HEK293 (cell line): ENCODE measurements at regions not wholly inside any gene's neighbourhood (a gene's known extent, or its start where the extent isn't known, plus 50 kb on each side); places are given as distances from the start of the nearest gene placed in this dataset.

Experiments
- CTCF ChIA-PET: fragments of 350-600 bp; formaldehyde crosslinking; extraction: SDS; loops from one replicate; lab custom pipeline; 2021; ENCODE audit warnings: antibody characterized with exemption; lab: Yijun Ruan, JAX
- POLR2A ChIA-PET: fragments of 300-600 bp; formaldehyde crosslinking; extraction: SDS; loops from one replicate; lab custom pipeline; 2020; ENCODE audit warnings: antibody characterized with exemption, inconsistent platforms; lab: Yijun Ruan, JAX
- H3K27ac ChIP-seq: fragments of 200-500 bp; sonication (Bioruptor generic); 2 replicates; pipeline ENCODE4 v1.5.1; 2014; ENCODE audit warnings: low read depth, low read length, control low read depth, inconsistent platforms; ENCODE audit errors: extremely low read depth
- H3K36me3 ChIP-seq, 2 experiments: fragments of 200-500 bp in 1 of 2; sonication (Bioruptor generic) in 1 of 2; 1 replicate in 1 of 2; 2 replicates in 1 of 2; pipeline ENCODE4 v1.5.1; 2014 to 2017; ENCODE audit warnings: inconsistent platforms in 2 of 2, low read length in 2 of 2; ENCODE audit not compliant: control insufficient read depth in 2 of 2, insufficient read depth in 1 of 2
- H3K4me1 ChIP-seq: fragments of 200-500 bp; sonication (Bioruptor generic); 2 replicates; pipeline ENCODE4 v1.5.1; 2014; ENCODE audit warnings: mild to moderate bottlenecking, low read length, inconsistent platforms; ENCODE audit not compliant: control insufficient read depth, insufficient read depth
- H3K4me3 ChIP-seq: 2 replicates; pipeline ENCODE4 v1.5.1; 2011; ENCODE audit warnings: low read depth, mild to moderate bottlenecking, control low read depth, low read length, moderate library complexity
- H3K9me3 ChIP-seq: fragments of 200-500 bp; sonication (Bioruptor generic); 2 replicates; pipeline ENCODE4 v1.5.1; 2014; ENCODE audit warnings: low read depth, low read length, inconsistent platforms; ENCODE audit not compliant: control insufficient read depth, insufficient read depth
- HOXA7 ChIP-seq: sonication (generic); formaldehyde crosslinking; IDR thresholded peaks from 2 replicates; pipeline ENCODE4 v1.8.1; 2022; ENCODE audit warnings: missing genetic modification reagents, borderline replicate concordance
- IKZF3 ChIP-seq: fragments of 450-650 bp; IDR thresholded peaks from 2 replicates; pipeline ENCODE4 v1.5.0; 2018; ENCODE audit warnings: missing biosample characterization, mild to moderate bottlenecking, missing genetic modification characterization, moderate library complexity
- OSR2 ChIP-seq: fragments of 450-650 bp; formaldehyde crosslinking; IDR thresholded peaks from 2 replicates; pipeline ENCODE4 v1.5.1; 2016; ENCODE audit warnings: missing biosample characterization, missing genetic modification characterization
- PATZ1 ChIP-seq: fragments of 450-650 bp; formaldehyde crosslinking; IDR thresholded peaks from 2 replicates; pipeline ENCODE4 v1.5.1; 2016; ENCODE audit warnings: missing biosample characterization, missing genetic modification characterization
- PRDM1 ChIP-seq: fragments of 450-650 bp; formaldehyde crosslinking; IDR thresholded peaks from 2 replicates; pipeline ENCODE4; 2016; ENCODE audit warnings: missing biosample characterization, missing genetic modification characterization
- PRDM6 ChIP-seq: fragments of 450-650 bp; formaldehyde crosslinking; IDR thresholded peaks from 2 replicates; pipeline ENCODE4 v1.5.1; 2017; ENCODE audit warnings: missing biosample characterization, missing genetic modification characterization
- ZBTB20 ChIP-seq: fragments of 450-650 bp; formaldehyde crosslinking; IDR thresholded peaks from 2 replicates; pipeline ENCODE4 v1.5.1; 2016; ENCODE audit warnings: missing biosample characterization, missing genetic modification characterization
- ZBTB48 ChIP-seq: fragments of 450-650 bp; formaldehyde crosslinking; IDR thresholded peaks from 2 replicates; pipeline ENCODE4 v1.5.1; 2016; ENCODE audit warnings: missing biosample characterization, missing genetic modification characterization
- ZBTB8A ChIP-seq: fragments of 450-650 bp; formaldehyde crosslinking; IDR thresholded peaks from 2 replicates; pipeline ENCODE4 v1.5.1; 2016; ENCODE audit warnings: missing biosample characterization, missing genetic modification characterization
- ZNF112 ChIP-seq: fragments of 450-650 bp; formaldehyde crosslinking; IDR thresholded peaks from 2 replicates; pipeline ENCODE4 v1.5.0; 2017; ENCODE audit warnings: missing biosample characterization, missing genetic modification characterization
- ZNF140 ChIP-seq: fragments of 450-650 bp; formaldehyde crosslinking; IDR thresholded peaks from 2 replicates; pipeline ENCODE4 v1.5.1; 2016; ENCODE audit warnings: missing biosample characterization, missing genetic modification characterization
- ZNF174 ChIP-seq: fragments of 450-650 bp; formaldehyde crosslinking; IDR thresholded peaks from 2 replicates; pipeline ENCODE4 v1.5.0; 2017; ENCODE audit warnings: missing biosample characterization, mild to moderate bottlenecking, missing genetic modification characterization
- ZNF19 ChIP-seq: fragments of 450-650 bp; formaldehyde crosslinking; IDR thresholded peaks from 2 replicates; pipeline ENCODE4; 2016; ENCODE audit warnings: missing biosample characterization, missing genetic modification characterization, low read depth
- ZNF2 ChIP-seq: fragments of 450-650 bp; formaldehyde crosslinking; IDR thresholded peaks from 2 replicates; pipeline ENCODE4 v1.5.1; 2016; ENCODE audit warnings: missing biosample characterization, missing genetic modification characterization
- ZNF341 ChIP-seq: fragments of 450-650 bp; formaldehyde crosslinking; IDR thresholded peaks from 2 replicates; pipeline ENCODE4; 2016; ENCODE audit warnings: low read depth, missing biosample characterization, missing genetic modification characterization
- ZNF449 ChIP-seq: fragments of 450-650 bp; formaldehyde crosslinking; IDR thresholded peaks from 2 replicates; pipeline ENCODE4 v1.5.1; 2017; ENCODE audit warnings: missing biosample characterization, mild to moderate bottlenecking, missing genetic modification characterization, moderate library complexity
- ZNF530 ChIP-seq: fragments of 450-650 bp; formaldehyde crosslinking; IDR thresholded peaks from 2 replicates; pipeline ENCODE4 v1.5.1; 2016; ENCODE audit warnings: low read depth, missing biosample characterization, missing genetic modification characterization
- ZNF585B ChIP-seq: fragments of 450-650 bp; formaldehyde crosslinking; IDR thresholded peaks from 2 replicates; pipeline ENCODE4 v1.5.1; 2016; ENCODE audit warnings: missing biosample characterization, missing genetic modification characterization
- ZNF654 ChIP-seq: fragments of 450-650 bp; formaldehyde crosslinking; IDR thresholded peaks from 2 replicates; pipeline ENCODE4 v1.5.1; 2016; ENCODE audit warnings: low read depth, missing biosample characterization, missing genetic modification characterization
- ZNF660 ChIP-seq: fragments of 450-650 bp; IDR thresholded peaks from 2 replicates; pipeline ENCODE4 v1.5.1; 2018; ENCODE audit warnings: missing biosample characterization, mild to moderate bottlenecking, missing genetic modification characterization
- ZNF843 ChIP-seq: fragments of 450-650 bp; formaldehyde crosslinking; IDR thresholded peaks from 2 replicates; pipeline ENCODE4 v1.5.1; 2016; ENCODE audit warnings: missing biosample characterization, missing genetic modification characterization
- TF ChIP-seq, protein P1 (sequence below): fragments of 450-650 bp; formaldehyde crosslinking; IDR thresholded peaks from 2 replicates; pipeline ENCODE4; 2016; ENCODE audit warnings: missing biosample characterization, missing genetic modification characterization
- TF ChIP-seq, protein P2 (sequence below): fragments of 450-650 bp; formaldehyde crosslinking; IDR thresholded peaks from 2 replicates; pipeline ENCODE4 v1.5.1; 2016; ENCODE audit warnings: missing biosample characterization, missing genetic modification characterization
- TF ChIP-seq, protein P3 (sequence below): fragments of 450-650 bp; formaldehyde crosslinking; IDR thresholded peaks from 2 replicates; pipeline ENCODE4 v1.5.1; 2016; ENCODE audit warnings: missing biosample characterization, missing genetic modification characterization

DNA sequence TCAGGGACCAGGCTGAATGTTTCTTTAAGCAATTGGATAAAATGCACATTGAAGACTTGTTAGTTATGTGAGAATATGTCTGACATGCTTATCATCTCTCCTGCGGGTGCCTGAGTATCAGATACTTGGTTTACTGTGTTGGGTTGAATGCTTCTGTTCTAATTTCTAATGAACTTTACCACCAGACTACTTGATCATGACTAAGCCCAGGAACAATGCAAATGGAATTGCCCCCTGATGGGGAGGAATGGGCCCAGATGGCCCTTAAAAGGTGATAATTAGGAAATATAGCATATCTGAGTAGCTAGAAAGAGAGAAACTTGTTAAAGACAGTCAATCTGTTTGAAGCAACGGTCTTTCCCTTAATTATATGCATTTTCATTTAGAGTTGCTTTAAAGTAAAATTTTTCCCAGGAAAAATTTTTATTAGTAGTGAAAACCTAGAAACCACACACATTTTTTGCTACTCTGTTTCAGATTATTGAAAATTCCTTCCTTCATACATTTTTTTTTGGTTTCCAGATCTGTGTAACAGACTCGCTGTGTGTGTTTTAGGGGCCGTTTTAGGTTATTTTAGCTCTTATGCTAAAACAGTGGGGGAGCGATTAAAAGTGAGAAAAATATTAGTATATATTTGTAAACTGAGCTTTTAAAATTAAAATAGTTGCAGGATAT lies 186.6 kb downstream of the TM9SF2 start:
- no peak overlapping the region for H3K27ac ChIP-seq
- TF ChIP-seq PRDM6 (tag by site-specific recombination) (peak; percentile 69), ZNF19 (tag by site-specific recombination) (no peak), ZNF585B (tag by site-specific recombination) (no peak), ZNF174 (no peak), ZNF112 (no peak), ZNF843 (tag by site-specific recombination) (no peak), HOXA7 (CRISPR knock-in tag) (no peak), ZBTB20 (no peak), ZNF341 (tag by site-specific recombination) (no peak), ZBTB48 (tag by site-specific recombination) (no peak), ZNF140 (no peak), ZNF660 (tag by site-specific recombination) (no peak), ZNF530 (no peak), PRDM1 (tag by site-specific recombination) (peak; percentile 68), OSR2 (tag by site-specific recombination) (peak; percentile 32; the same call in 1 of the 2 replicates), ZBTB8A (tag by site-specific recombination) (0 out of 2 replicates have a peak, but pooled peaks have one; percentile 21), ZNF449 (no peak), IKZF3 (0 out of 2 replicates have a peak, but pooled peaks have one; percentile 25), PATZ1 (no peak), ZNF654 (tag by site-specific recombination) (no peak), ZNF2 (tag by site-specific recombination) (no peak)
- TF ChIP-seq, protein P1, sequence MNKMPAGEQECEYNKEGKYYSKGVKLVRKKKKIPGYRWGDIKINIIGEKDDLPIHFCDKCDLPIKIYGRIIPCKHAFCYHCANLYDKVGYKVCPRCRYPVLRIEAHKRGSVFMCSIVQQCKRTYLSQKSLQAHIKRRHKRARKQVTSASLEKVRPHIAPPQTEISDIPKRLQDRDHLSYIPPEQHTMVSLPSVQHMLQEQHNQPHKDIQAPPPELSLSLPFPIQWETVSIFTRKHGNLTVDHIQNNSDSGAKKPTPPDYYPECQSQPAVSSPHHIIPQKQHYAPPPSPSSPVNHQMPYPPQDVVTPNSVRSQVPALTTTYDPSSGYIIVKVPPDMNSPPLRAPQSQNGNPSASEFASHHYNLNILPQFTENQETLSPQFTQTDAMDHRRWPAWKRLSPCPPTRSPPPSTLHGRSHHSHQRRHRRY (tag by site-specific recombination): no peak
- TF ChIP-seq, protein P2, sequence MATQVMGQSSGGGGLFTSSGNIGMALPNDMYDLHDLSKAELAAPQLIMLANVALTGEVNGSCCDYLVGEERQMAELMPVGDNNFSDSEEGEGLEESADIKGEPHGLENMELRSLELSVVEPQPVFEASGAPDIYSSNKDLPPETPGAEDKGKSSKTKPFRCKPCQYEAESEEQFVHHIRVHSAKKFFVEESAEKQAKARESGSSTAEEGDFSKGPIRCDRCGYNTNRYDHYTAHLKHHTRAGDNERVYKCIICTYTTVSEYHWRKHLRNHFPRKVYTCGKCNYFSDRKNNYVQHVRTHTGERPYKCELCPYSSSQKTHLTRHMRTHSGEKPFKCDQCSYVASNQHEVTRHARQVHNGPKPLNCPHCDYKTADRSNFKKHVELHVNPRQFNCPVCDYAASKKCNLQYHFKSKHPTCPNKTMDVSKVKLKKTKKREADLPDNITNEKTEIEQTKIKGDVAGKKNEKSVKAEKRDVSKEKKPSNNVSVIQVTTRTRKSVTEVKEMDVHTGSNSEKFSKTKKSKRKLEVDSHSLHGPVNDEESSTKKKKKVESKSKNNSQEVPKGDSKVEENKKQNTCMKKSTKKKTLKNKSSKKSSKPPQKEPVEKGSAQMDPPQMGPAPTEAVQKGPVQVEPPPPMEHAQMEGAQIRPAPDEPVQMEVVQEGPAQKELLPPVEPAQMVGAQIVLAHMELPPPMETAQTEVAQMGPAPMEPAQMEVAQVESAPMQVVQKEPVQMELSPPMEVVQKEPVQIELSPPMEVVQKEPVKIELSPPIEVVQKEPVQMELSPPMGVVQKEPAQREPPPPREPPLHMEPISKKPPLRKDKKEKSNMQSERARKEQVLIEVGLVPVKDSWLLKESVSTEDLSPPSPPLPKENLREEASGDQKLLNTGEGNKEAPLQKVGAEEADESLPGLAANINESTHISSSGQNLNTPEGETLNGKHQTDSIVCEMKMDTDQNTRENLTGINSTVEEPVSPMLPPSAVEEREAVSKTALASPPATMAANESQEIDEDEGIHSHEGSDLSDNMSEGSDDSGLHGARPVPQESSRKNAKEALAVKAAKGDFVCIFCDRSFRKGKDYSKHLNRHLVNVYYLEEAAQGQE (tag by site-specific recombination): no peak
- TF ChIP-seq, protein P3, sequence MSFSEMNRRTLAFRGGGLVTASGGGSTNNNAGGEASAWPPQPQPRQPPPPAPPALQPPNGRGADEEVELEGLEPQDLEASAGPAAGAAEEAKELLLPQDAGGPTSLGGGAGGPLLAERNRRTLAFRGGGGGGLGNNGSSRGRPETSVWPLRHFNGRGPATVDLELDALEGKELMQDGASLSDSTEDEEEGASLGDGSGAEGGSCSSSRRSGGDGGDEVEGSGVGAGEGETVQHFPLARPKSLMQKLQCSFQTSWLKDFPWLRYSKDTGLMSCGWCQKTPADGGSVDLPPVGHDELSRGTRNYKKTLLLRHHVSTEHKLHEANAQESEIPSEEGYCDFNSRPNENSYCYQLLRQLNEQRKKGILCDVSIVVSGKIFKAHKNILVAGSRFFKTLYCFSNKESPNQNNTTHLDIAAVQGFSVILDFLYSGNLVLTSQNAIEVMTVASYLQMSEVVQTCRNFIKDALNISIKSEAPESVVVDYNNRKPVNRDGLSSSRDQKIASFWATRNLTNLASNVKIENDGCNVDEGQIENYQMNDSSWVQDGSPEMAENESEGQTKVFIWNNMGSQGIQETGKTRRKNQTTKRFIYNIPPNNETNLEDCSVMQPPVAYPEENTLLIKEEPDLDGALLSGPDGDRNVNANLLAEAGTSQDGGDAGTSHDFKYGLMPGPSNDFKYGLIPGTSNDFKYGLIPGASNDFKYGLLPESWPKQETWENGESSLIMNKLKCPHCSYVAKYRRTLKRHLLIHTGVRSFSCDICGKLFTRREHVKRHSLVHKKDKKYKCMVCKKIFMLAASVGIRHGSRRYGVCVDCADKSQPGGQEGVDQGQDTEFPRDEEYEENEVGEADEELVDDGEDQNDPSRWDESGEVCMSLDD (tag by site-specific recombination): no peak
- ChIA-PET POLR2A (interaction anchor here (0.7 kb wide), 1 partner anchor 298 kb away, joined by 3 read pairs; no protein-coding TSS in a partner anchor), CTCF (interaction anchor here (0.5 to 1.4 kb wide), 2 partner anchors 11 to 883 kb away, joined by 4 read pairs; no protein-coding TSS in a partner anchor)
- H3K36me3 ChIP-seq: no peaks in the 10 kb centered on the region
- H3K4me1 ChIP-seq: peaks cover 5% of the 10 kb centered on the region; the same call in 1 of the 2 replicates
- no peaks in the 10 kb centered on the region for H3K9me3 ChIP-seq
- H3K4me3 ChIP-seq: no peak overlapping the region
